Activated T-cell treated with anti-CD3 and anti-CD28 coated beads for 24 hours (primary cell): ENCODE measurements at regions not wholly inside any gene's neighbourhood (a gene's known extent, or its start where the extent isn't known, plus 50 kb on each side); places are given as distances from the start of the nearest gene placed in this dataset.

Source experiments
- DNase-seq: peaks from one replicate; pipeline ENCODE4 v3.0.0-alpha.2; 2020; ENCODE audit warnings: low read depth

DNA sequence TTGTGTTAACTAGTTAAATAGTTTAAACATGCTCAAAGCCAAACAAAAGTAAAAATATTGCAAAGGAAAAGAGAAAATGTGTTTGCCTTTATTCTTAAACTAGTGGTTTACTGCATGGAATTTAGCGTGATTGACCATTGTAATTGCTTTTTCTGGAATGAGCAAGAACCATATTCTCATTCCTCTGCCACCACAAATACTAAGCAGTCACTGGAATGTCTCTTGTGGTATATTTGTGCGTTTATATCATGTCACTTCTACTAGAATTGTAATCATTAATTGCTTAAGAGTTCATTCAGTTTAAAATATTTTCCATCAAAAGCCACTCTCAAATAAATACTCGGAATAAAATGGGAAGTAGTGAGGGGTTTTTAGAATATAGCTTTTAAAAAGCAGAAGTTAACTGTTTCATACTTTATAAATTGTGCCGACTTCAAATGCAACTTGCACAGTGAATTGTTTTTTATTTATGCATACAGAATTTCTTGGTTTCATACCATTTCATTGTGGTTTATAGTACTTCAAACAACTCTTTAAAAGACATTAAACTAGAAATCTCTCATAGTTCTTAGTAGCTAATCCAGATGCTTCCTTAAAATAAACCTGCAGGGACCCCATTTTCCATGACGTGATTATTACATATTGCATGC, 288.1 kb downstream of the EPHA4 start:
- DNase-seq = no peak

GRCh38 chr2:221285148-221285547, 287.0 kb downstream of the EPHA4 start:
- DNase-seq = no peak

- no peak for DNase-seq
These were observed 285.7 kb downstream of the EPHA4 start for GRCh38 chr2:221286406-221286805.

DNA sequence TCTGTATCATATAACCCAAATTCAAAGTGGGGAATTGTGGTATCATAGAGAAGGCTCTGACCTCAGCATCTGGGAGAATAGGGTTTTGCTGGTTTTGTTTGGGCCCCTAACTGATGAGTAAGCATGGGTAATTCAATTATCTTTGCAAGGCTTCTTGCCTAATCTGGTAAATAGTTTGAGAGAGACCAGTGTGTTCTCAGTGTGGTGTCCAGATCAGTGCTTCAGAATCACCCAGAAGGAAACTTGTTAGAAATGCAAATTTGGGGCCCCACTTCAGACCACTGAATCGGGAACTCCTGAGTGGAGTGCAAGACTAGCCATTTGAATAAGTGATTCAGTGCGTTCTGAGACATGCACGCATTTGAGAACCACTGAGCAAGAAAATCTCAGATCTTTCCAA, 282.7 kb downstream of the EPHA4 start:
- no peak for DNase-seq

GRCh38 chr2:221289846-221290245, 282.3 kb downstream of the EPHA4 start:
- no peak for DNase-seq

DNA sequence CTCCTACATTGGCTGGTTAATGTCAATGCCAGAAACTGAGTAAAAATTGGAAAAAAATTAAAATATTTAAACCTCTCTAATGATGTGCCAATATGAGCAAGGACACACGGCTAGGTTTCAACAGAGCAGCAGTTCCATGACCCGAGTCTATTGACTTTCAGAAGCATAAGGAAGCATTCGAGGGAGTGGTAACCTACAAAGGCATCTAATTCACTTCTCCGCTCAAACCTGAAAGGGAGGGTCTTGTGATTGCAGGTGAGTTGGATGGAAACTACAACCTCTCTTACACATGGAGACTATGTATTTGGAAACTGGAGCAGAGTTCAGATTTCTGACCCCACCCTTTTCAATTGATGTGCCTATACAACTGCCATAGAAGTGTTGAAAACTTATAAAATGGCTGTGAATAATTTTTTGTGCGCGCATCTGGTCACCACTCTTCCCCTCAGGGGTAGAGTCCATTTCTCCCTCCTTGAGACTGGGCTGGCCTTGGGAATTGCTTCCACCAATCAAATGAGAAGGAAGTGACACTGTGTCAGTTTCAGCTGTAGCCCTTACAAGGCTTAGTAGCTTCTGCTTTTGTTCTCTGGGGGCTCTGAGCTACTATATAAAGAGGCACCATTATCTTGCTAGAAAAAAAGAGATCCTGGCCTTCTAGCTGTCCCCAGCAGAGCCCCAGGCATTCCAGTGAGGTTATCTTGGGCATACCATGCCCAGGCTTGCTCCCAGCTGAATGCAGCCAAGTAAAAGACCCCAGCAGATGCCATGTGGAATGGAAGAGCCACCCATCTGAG, 278.0 kb downstream of the EPHA4 start:
- DNase-seq = no peak

DNA sequence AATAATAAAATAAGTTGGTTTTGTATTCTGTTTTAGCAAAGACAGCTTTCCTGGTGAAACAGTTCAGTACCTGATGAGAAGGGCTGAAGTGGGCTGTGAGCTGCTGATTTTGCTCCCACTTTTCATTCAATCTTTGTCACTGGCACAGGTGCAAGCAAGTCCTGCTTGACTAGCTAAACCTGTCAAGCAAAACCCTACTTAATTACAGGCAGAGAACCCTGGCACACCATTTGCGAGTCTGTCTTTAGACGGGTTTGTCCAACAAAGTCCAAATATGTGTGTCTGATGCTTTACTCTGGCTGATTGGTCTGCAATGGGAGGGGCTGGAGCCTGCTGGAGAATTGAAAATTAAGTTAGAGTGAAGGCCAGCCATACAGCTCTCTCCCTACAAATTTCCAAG, 267.2 kb downstream of the EPHA4 start:
- no peak for DNase-seq

GRCh38 chr2:221308507-221309066, 263.5 kb downstream of the EPHA4 start:
- DNase-seq = no peak

- no peak for DNase-seq
These were observed 262.1 kb downstream of the EPHA4 start for GRCh38 chr2:221309892-221310583.

GRCh38 chr2:221310730-221311129, 261.4 kb downstream of the EPHA4 start:
- no peak for DNase-seq

DNA sequence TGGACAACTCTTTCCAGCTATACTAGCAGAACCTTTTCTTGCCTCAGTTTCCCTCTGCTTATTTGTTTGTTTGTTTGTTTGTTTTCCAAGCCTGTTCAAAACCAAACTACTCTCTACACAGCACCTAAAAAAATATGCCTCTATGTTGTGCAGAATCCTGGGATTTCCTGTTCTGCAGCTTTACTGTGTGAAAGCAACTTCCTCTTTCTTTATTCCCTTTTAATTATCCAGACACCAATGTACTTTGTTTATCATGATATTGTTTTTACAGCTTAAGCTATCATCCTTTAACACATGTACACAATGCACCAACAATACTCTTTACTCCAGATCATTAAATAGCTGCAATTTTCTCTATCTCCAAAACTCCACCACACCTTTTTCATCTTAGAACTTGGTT, 259.5 kb downstream of the EPHA4 start:
- DNase-seq = no peak

- no peak for DNase-seq
These were observed 257.3 kb downstream of the EPHA4 start for GRCh38 chr2:221314786-221315185.

GRCh38 chr2:221318376-221319130, 253.6 kb downstream of the EPHA4 start:
- no peak for DNase-seq

DNA sequence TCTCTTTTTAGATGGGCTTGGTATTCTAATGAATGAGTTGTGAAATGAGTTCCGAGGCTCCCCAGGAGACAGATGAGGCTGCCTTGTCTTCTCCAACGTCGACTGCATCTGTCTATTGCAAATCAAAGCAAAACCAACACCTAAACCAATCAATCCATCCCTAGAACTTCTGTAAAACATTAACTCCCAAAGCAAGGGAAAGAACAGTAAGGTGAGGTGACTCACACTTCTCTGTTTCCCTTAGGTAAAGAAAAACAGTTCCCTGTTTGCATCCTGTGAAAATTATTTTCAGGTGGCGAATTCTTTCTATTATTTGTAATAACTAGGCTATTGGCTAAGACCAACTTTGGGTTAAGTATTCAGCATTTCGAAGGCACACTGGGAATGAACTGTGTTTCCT, 249.4 kb downstream of the EPHA4 start:
- DNase-seq = no peak

- DNase-seq = no peak
These were observed 248.6 kb downstream of the EPHA4 start for GRCh38 chr2:221323513-221323912.

GRCh38 chr2:221330436-221330835, 241.7 kb downstream of the EPHA4 start:
- no peak for DNase-seq

- no peak for DNase-seq
These were observed 237.5 kb downstream of the EPHA4 start for GRCh38 chr2:221334481-221335218.

- DNase-seq = no peak
These were observed 236.8 kb downstream of the EPHA4 start for GRCh38 chr2:221335219-221335752.

GRCh38 chr2:221336967-221337366, 235.1 kb downstream of the EPHA4 start:
- DNase-seq = no peak

DNA sequence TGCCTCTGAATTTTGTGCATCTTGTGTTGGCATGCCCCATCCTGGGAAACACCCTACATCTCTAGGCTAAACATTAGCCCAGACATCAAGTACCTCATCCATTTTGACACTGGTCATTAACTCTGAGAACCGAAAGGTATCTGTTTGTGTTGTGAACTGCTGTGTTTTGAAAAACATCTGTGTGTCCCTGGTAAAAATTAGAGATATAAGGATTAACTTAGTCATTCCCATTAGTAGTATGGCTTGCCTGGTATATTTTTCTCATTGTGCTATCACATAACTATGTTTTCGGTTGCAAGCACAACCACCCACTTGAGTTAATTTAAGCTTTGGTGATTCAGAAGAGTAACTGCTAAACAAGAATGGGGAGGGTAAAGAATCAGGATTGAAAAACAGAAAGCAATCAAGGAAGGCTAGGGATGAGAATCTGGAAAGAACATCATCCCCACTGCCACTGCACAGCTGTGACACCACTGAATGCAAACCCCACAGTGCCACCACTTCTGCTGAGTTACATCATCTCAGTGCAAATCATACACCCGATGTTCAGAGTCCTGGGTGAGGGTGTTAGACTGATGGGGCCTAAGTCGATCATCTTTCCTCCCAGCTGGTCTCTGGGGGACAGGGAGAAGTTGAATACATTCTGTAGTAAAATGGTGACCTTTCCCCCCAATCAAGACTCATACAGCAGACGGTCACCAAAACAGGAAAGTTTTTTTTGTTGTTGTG, 234.0 kb downstream of the EPHA4 start:
- no peak for DNase-seq
